ENCODE measurements at regions not wholly inside any gene's neighbourhood (a gene's known extent, or its start where the extent isn't known, plus 50 kb on each side); places are given as distances from the start of the nearest gene placed in this dataset.
"Not testable (repeated sequence)": the region's sequence is repeated elsewhere in the genome, so short reads cannot be mapped to it uniquely, and the experiment has no call there.

GRCh38 chr11:71170624-71171423 is 81.6 kb downstream of the SHANK2 start:
- in situ Hi-C loops (cut with MboI; ENCODE audit: low pct_unique_long_range_greater_than_20kb, low sequenced_read_pairs, unreplicated experiment), result no loop called here
- no peak for DNase-seq (ENCODE audit: low spot score)
- no peak for TF ChIP-seq CTCF (IDR thresholded peaks at IDR 0.05; ENCODE audit: extremely low read depth, insufficient read depth, missing control alignments)

DNA sequence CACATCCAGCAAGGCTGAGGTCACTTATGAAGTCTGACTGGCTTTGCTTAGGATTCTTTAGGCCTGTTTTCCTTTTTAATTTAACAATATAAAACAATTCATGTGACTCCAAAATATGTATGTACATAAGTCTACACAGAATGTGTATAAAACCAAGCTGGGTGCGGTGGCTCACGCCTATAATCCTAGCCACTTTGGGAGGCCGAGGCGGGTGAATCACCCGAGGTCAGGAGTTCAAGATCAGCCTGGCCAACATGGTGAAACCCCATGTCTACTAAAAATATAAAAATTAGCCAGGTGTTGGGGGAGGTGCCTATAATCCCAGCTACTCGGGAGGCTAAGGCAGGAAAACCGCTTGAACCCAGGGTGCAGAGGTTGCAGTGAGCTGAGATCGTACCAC is 83.1 kb downstream of the SHANK2 start:
- in situ Hi-C loops (cut with MboI; ENCODE audit: low pct_unique_long_range_greater_than_20kb, low sequenced_read_pairs, unreplicated experiment), result no loop called here
- TF ChIP-seq CTCF (IDR thresholded peaks at IDR 0.05; ENCODE audit: extremely low read depth, insufficient read depth, missing control alignments), result no peak
- DNase-seq (ENCODE audit: low spot score), result no peak

DNA sequence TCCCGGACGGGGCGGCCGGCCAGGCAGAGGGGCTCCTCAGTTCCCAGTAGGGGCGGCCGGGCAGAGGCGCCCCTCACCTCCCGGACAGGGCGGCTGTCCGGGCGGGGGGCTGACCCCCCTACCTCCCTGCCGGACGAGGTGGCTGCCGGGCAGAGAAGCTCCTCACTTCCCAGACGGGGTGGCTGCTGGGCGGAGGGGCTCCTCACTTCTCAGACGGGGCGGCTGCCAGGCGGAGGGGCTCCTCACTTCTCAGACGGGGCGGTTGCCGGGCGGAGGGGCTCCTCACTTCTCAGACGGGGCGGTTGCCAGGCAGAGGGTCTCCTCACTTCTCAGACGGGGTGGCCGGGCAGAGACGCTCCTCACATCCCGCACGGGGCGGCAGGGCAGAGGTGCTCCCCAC is 84.6 kb downstream of the SHANK2 start:
- DNase-seq (ENCODE audit: low spot score); in situ Hi-C loops (cut with MboI; ENCODE audit: low pct_unique_long_range_greater_than_20kb, low sequenced_read_pairs, unreplicated experiment): not testable (repeated sequence)

DNA sequence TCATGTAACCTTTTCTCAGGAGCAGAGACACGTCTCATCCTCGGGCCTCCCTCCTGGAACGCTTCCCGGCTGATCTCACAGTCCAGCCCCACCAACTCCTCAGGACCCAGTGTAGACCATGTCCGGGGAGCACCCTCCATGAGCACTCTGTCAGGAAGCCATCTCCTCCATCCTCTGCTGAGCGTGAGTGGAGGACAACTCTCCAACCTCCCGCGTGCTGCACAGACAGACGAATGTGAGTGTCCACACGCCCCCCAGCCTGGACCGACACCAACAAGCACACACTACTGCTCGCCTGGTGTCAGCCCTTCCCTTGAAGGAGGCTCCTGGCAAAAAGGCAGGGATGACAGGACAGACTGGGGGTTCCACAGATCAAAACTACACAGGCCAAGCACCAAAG is 86.6 kb downstream of the SHANK2 start:
- no peak for DNase-seq (ENCODE audit: low spot score)
- TF ChIP-seq CTCF (IDR thresholded peaks at IDR 0.05; ENCODE audit: extremely low read depth, insufficient read depth, missing control alignments), result no peak
- in situ Hi-C loops (cut with MboI; ENCODE audit: low pct_unique_long_range_greater_than_20kb, low sequenced_read_pairs, unreplicated experiment), result no loop called here

DNA sequence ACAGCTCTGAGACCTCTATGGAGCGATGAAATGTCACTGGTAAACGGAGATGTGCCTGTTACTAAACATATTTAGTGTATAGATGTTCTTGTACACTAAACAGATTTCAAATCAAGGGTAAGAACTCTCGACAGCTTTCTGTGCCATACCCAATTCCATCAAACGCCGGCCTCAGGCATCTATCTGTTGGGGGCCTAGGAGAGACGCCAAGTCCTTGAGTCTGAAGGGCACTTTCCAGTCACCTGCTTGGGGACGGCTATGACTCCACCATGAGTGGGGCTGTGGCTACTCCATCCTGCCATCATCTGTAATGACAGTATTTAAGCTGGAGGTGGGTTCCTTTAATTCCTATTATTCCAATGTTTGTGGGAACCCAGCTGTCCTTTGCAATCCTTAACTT is 87.8 kb downstream of the SHANK2 start:
- no peak for DNase-seq (ENCODE audit: low spot score)
- in situ Hi-C loops (cut with MboI; ENCODE audit: low pct_unique_long_range_greater_than_20kb, low sequenced_read_pairs, unreplicated experiment), result no loop called here
- no peak for TF ChIP-seq CTCF (IDR thresholded peaks at IDR 0.05; ENCODE audit: extremely low read depth, insufficient read depth, missing control alignments)

DNA sequence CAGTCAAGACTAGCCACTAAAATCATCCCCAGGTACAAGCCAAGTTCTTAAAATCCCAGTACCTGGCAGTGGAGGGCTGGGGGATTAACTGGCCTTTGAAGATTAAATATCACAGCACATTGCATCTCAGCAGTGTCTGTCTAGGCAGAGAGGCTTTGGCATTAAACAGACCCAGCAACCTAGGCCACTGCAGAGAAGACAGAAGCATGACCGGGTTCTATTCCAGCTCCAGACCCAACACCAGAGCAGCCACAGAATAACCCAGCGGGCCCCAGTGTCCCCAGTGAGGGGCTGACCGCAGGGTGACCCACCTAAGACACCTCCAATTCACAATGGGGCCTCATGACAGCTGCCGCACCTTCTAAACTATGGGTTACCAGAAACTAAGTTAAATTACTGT is 88.2 kb downstream of the SHANK2 start:
- in situ Hi-C loops (cut with MboI; ENCODE audit: low pct_unique_long_range_greater_than_20kb, low sequenced_read_pairs, unreplicated experiment), result no loop called here
- TF ChIP-seq CTCF (IDR thresholded peaks at IDR 0.05; ENCODE audit: extremely low read depth, insufficient read depth, missing control alignments), result no peak
- DNase-seq (ENCODE audit: low spot score), result no peak

DNA sequence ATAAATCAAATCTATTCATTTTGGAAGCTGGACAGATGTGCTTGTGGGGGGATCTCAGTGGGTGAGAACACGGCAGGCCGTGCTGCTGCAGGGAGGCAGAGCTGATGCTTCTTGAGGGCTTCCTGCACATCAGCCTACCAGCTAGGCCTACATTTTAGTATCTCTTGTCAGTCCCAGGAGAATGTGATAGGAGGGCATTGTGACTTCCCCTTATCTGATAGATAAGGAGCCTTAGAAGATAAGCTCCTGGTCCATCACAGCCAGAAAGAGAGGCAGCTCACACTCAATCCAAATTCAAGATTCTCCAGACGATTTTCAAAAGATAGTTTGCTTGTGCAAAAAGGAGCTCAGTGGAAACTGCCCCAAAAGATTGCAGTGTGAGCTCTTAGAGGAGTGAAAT is 89.0 kb downstream of the SHANK2 start:
- DNase-seq (ENCODE audit: low spot score), result no peak
- in situ Hi-C loops (cut with MboI; ENCODE audit: low pct_unique_long_range_greater_than_20kb, low sequenced_read_pairs, unreplicated experiment), result no loop called here
- TF ChIP-seq CTCF (IDR thresholded peaks at IDR 0.05; ENCODE audit: extremely low read depth, insufficient read depth, missing control alignments), result no peak
